ENCODE measurements at regions not wholly inside any gene's neighbourhood (a gene's known extent, or its start where the extent isn't known, plus 50 kb on each side); places are given as distances from the start of the nearest gene placed in this dataset.

DNA sequence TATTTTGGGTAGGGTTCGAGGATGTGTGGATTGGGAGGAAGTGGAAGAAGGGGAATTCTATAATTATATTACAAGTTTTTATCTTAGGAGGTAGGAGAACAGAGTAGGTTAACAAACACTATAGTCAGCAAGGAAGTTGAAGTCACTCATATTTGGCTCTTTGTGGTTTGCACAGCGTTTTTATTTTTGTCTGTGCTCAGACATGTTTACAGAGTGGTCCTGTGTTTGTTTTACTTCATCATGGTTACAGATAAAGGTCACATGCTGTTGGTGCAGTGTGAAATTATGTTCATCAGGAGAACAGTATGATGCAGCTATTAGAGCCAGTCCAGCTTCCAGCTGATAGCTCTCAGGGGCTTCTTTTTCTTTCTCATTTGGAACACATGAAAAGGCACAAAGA is 299.9 kb upstream of the SFRP2 start:
- no peak for DNase-seq (ENCODE audit: low read depth, low spot score)

GRCh38 chr4:154086247-154086646 is 297.4 kb upstream of the SFRP2 start:
- no peak for DNase-seq (ENCODE audit: low read depth, low spot score)

- no peak for DNase-seq (ENCODE audit: low read depth, low spot score)
Measured at GRCh38 chr4:154084864-154085263, 296.0 kb upstream of the SFRP2 start.

DNA sequence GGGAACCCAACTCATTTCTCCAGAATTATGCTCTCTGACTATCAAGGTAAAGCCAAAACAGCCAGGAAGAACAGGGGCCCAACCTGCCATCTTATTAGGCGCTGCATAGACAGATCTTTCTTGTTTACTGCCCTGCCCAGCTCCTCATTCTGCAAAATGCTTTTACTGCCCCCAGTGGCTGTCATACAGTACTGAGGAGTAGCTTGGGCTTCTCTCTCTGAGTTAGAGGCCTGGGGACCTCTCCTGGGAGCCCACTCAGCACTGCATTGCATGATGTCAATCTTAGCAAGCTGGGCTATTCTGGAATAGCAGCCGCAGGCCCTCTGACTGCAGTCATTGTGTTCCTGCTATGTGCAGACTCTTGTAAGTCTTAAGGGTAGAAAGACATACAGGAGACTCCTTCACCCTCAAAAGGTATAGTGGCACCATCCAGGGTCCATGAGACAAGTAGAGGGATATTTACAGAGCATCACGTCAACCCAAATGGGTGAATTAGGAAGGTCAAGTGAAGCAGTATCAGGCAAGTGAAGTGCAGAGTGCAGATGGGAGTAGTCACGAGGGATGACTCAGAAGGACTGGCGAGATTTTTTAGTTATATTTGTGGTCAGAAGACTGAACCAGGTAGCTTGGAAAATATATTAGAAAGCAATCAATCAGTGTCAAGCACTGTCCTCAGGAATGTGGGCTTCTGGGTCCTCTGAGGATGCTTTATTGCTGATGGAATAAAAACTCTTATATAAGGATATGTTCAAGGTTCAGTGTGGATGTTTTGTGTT is 294.1 kb upstream of the SFRP2 start:
- DNase-seq (ENCODE audit: low read depth, low spot score): peak; percentile 59

- DNase-seq (ENCODE audit: low read depth, low spot score): no peak
Measured at GRCh38 chr4:154081391-154081790, 292.5 kb upstream of the SFRP2 start.

- no peak for DNase-seq (ENCODE audit: low read depth, low spot score)
Measured at GRCh38 chr4:154078504-154079350, 289.8 kb upstream of the SFRP2 start.

- no peak for DNase-seq (ENCODE audit: low read depth, low spot score)
Measured at GRCh38 chr4:154076921-154077320, 288.0 kb upstream of the SFRP2 start.

DNA sequence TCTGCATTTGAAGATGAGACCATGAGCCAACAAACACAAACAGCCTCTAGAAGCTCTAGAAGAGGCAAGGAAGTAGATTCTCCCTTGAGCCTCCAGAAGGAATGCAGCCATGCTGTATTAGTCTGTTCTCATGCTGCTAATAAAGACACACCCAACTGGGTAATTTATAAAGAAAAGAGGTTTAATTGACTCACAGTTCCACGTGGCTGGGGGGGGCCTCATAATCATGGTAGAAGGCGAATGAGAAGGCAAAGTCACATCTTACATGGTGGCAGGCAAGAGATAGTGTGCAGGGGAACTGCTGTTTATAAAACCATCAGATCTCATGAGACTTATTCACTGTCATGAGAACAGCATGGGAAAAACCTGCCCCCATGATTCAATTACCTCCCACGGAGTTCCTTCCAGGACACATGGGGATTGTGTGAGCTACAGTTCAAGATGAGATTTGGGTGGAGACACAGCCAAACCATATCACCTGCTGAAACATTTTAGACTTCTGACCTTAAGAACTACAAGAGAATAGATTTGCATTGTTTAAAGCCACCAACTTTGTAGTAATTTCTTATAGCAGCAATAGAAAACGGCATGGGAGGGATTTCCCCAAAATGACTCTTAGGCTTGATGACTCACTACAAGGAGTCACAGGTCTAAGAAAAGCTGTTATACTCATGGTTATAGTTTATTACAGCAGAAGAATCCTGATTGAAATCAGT is 284.4 kb upstream of the SFRP2 start:
- DNase-seq (ENCODE audit: low read depth, low spot score): no peak

GRCh38 chr4:154067786-154068185 is 278.9 kb upstream of the SFRP2 start:
- no peak for DNase-seq (ENCODE audit: low read depth, low spot score)

DNA sequence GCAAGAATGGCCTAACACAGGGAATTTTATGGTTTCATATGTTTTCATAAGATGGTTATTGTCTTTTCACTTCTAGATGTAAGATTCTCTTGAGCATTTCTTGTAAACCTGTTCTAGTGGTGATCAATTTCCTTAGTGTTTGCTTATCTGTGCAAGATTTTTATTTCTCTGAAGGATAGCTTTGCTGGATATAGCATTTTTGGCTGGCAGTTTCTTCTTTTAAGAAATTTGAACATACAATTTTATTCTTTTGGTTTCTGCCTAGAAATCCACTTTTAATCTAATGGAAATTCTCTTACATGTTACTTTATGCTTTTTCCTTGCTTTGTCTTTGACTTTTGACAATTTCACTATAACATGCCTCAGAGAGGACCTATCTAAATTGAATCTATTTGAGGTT is 276.5 kb upstream of the SFRP2 start:
- no peak for DNase-seq (ENCODE audit: low read depth, low spot score)

- DNase-seq (ENCODE audit: low read depth, low spot score): no peak
Measured at GRCh38 chr4:154064244-154064643, 275.4 kb upstream of the SFRP2 start.

- peak; percentile 33 for DNase-seq (ENCODE audit: low read depth, low spot score)
Measured at GRCh38 chr4:154049457-154050181, 260.7 kb upstream of the SFRP2 start.

DNA sequence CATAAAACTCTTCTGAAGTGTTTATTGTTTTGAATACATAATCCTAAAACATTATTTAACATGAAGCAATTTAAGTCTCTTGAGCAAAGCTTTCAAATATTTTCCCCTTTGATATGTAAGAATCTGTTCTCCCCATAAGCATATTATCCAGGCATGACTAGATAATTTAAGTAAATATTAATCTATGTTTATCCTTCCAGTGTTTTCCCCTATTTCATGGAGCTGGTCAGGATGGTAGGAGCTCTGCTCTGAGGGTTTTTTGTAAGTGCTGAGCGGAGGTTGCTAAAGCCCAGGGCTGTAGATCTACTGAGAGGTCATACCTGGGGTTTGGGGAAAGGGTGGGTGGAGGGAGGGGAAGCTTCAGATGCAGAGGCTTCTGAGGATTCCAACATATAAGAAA is 258.9 kb upstream of the SFRP2 start:
- DNase-seq (ENCODE audit: low read depth, low spot score): no peak

- no peak for DNase-seq (ENCODE audit: low read depth, low spot score)
Measured at GRCh38 chr4:154044742-154045485, 256.0 kb upstream of the SFRP2 start.

GRCh38 chr4:154044108-154044531 is 255.2 kb upstream of the SFRP2 start:
- DNase-seq (ENCODE audit: low read depth, low spot score): no peak

GRCh38 chr4:154041640-154042039 is 252.8 kb upstream of the SFRP2 start:
- no peak for DNase-seq (ENCODE audit: low read depth, low spot score)

DNA sequence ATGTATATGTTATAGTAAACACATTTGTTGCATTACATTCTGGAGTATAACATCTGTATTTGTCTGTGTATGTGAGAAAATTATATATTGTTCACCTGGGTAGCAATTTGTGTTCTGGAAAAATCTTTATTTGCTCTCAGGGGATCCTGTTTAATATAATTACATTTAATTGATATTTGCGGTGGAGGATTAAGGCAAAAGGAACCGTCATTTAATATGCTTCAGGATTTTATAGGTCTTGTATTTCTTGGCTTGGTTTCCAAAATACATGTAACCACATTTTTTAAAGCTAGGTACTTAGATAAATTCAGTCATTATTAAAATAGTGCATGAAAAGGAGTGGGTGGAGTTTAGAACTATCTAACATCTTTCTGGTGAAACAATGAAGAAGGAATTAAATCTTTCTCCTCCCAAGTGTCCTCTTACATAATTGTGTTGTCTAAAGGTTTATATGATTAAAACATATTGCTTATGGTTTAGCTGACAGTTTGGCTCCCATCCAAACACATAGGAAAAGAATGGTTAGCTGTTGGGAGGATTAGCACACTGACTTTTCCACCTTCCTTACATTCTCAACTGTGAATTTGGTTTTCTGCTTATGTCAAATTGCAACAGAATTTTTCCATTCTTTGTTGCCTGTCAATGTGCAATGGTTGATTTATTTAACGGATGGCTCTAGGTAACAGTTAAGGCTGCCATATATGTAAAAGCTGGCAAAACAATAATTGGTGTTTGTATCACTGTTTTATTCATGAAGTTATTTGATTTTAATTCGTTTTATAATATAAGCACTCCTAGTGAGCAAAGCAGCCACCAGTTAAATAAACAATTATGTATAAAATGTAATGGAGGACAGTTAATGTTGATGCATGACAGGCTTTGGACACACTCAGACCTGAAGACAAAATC is 250.8 kb upstream of the SFRP2 start:
- no peak for DNase-seq (ENCODE audit: low read depth, low spot score)

GRCh38 chr4:154036856-154037255 is 248.0 kb upstream of the SFRP2 start:
- no peak for DNase-seq (ENCODE audit: low read depth, low spot score)

- no peak for DNase-seq (ENCODE audit: low read depth, low spot score)
Measured at GRCh38 chr4:154035341-154035740, 246.5 kb upstream of the SFRP2 start.

GRCh38 chr4:154033921-154034320 is 245.0 kb upstream of the SFRP2 start:
- DNase-seq (ENCODE audit: low read depth, low spot score): no peak
